ENCODE measurements at regions not wholly inside any gene's neighbourhood (a gene's known extent, or its start where the extent isn't known, plus 50 kb on each side); places are given as distances from the start of the nearest gene placed in this dataset.

DNA sequence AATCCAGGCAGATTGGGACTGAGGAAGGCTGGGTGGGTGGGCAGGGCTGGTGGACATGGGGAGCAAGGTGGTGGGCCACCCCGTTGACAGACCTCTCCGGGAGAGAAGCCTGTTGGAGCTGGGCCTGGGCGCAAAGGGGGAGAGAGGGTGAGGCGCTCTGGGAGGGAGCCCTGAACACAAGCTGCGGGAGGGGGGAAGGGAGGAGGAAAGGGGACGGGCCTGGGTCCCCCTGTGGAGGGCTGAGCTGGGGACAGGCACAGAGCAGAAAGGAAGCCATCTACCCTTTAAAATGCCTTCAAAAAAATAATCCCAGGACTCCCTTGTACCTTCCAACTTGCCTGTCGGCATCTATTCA, 161.8 kb downstream of the PSMG1 start:
- TF ChIP-seq, protein P1, sequence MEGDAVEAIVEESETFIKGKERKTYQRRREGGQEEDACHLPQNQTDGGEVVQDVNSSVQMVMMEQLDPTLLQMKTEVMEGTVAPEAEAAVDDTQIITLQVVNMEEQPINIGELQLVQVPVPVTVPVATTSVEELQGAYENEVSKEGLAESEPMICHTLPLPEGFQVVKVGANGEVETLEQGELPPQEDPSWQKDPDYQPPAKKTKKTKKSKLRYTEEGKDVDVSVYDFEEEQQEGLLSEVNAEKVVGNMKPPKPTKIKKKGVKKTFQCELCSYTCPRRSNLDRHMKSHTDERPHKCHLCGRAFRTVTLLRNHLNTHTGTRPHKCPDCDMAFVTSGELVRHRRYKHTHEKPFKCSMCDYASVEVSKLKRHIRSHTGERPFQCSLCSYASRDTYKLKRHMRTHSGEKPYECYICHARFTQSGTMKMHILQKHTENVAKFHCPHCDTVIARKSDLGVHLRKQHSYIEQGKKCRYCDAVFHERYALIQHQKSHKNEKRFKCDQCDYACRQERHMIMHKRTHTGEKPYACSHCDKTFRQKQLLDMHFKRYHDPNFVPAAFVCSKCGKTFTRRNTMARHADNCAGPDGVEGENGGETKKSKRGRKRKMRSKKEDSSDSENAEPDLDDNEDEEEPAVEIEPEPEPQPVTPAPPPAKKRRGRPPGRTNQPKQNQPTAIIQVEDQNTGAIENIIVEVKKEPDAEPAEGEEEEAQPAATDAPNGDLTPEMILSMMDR (IDR thresholded peaks at IDR 0.05; ENCODE audit: borderline replicate concordance, extremely low read depth, low read length, poor library complexity, severe bottlenecking): no peak
- TF ChIP-seq EZH2 (IDR thresholded peaks at IDR 0.05; ENCODE audit: borderline replicate concordance, low read depth, low read length, severe bottlenecking): no peak
